Panc1 (cell line): ENCODE measurements at regions not wholly inside any gene's neighbourhood (a gene's known extent, or its start where the extent isn't known, plus 50 kb on each side); places are given as distances from the start of the nearest gene placed in this dataset.

Source experiments
- CTCF ChIP-seq: fragments of 450-650 bp; IDR thresholded peaks from 2 replicates; pipeline ENCODE4 v1.5.1; 2017; ENCODE audit warnings: mild to moderate bottlenecking
- REST ChIP-seq, 2 experiments: IDR thresholded peaks; 2 replicates each; pipeline ENCODE4 v1.6.1; 2011 to 2012; ENCODE audit warnings: low read depth in 2 of 2, control low read depth in 1 of 2, low read length in 1 of 2, mild to moderate bottlenecking in 1 of 2, moderate library complexity in 1 of 2; ENCODE audit not compliant: insufficient read depth in 1 of 2

- no peak for TF ChIP-seq CTCF
- no peak for TF ChIP-seq REST (IDR thresholded peaks at IDR 0.05; ENCODE audit: insufficient read depth in 1 of 2, low read depth in 2 of 2, low read length in 1 of 2)
Observed at GRCh38 chr9:90162819-90163218, 479.8 kb downstream of the DIRAS2 start.
